ENCODE measurements at regions not wholly inside any gene's neighbourhood (a gene's known extent, or its start where the extent isn't known, plus 50 kb on each side); places are given as distances from the start of the nearest gene placed in this dataset.
"Not testable (repeated sequence)": the region's sequence is repeated elsewhere in the genome, so short reads cannot be mapped to it uniquely, and the experiment has no call there.

DNA sequence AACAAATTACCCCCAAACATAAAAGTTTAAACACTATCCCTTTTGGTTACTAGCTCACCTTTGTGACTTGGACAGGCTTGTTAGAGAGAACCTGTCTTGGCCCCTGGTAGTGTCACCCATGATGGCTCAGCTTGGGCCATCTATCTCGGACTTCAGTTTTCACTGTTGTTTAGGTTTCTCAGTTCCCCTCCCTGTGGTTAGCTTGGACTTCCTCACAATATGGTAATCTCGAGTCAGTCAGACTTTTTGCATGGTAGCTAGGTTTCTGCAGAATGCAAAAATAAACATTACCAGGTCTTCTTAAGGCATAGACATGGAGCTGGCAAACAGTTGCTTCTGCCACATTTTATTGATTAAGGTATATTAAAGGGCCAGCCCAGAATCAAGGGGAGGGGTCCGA, 324.3 kb upstream of the RORB start:
- Mint-ChIP-seq H3K27ac (no peak overlapping the region), H3K27me3 (ENCODE audit: low read depth, poor library complexity) (peaks cover 3% of the 10 kb centered on the region), H3K4me3 (no peak overlapping the region), H3K9me3 (no peaks in the 10 kb centered on the region), H3K36me3 (ENCODE audit: low read depth) (no peaks in the 10 kb centered on the region), H3K4me1 (no peaks in the 10 kb centered on the region)
- no peak for DNase-seq
- TF ChIP-seq, protein P1, sequence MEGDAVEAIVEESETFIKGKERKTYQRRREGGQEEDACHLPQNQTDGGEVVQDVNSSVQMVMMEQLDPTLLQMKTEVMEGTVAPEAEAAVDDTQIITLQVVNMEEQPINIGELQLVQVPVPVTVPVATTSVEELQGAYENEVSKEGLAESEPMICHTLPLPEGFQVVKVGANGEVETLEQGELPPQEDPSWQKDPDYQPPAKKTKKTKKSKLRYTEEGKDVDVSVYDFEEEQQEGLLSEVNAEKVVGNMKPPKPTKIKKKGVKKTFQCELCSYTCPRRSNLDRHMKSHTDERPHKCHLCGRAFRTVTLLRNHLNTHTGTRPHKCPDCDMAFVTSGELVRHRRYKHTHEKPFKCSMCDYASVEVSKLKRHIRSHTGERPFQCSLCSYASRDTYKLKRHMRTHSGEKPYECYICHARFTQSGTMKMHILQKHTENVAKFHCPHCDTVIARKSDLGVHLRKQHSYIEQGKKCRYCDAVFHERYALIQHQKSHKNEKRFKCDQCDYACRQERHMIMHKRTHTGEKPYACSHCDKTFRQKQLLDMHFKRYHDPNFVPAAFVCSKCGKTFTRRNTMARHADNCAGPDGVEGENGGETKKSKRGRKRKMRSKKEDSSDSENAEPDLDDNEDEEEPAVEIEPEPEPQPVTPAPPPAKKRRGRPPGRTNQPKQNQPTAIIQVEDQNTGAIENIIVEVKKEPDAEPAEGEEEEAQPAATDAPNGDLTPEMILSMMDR (IDR thresholded peaks at IDR 0.05), result no peak

DNA sequence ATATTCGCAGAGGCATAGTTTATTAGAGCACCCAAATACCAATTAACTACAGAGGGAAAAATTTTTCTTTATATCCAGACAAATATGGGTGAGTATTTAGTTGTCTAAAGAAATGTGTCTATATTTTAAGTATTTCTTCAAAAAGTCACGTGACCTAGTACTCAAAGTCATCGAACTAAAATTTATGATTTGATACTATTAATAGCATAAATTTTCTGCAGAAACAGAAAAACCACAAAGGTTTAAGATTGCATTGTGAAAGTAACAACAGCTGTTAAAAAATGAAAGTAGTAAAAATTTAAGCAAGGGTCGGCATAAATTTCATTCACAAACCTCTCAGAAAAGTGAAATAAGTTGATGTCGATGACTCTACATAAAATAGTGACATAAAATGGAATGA, 323.9 kb upstream of the RORB start:
- H3K27me3 Mint-ChIP-seq (ENCODE audit: low read depth, poor library complexity), result peaks cover 3% of the 10 kb centered on the region
- no peaks in the 10 kb centered on the region for H3K36me3 Mint-ChIP-seq (ENCODE audit: low read depth)
- H3K9me3 Mint-ChIP-seq, result no peaks in the 10 kb centered on the region
- TF ChIP-seq, protein P1 (IDR thresholded peaks at IDR 0.05), result no peak
- no peak overlapping the region for H3K4me3 Mint-ChIP-seq
- H3K27ac Mint-ChIP-seq, result no peak overlapping the region
- H3K4me1 Mint-ChIP-seq, result no peaks in the 10 kb centered on the region
- no peak for DNase-seq

DNA sequence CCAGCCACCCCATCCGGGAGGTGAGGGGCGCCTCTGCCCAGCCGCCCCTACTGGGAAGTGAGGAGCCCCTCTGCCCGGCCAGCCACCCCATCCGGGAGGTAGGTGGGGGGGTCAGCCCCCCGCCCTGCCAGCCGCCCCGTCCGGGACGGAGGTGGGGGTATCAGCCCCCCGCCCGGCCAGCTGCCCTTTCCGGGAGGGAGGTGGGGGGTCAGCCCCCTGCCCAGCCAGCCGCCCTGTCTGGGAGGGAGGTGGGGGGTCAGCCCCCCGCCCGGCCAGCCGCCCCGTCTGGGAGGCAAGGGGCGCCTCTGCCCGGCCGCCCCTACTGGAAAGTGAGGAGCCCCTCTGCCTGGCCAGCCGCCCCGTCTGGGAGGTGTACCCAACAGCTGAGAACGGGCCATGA, 299.4 kb upstream of the RORB start:
- H3K27me3 Mint-ChIP-seq (ENCODE audit: low read depth, poor library complexity); H3K27ac Mint-ChIP-seq; H3K4me1 Mint-ChIP-seq; H3K36me3 Mint-ChIP-seq (ENCODE audit: low read depth); DNase-seq; H3K4me3 Mint-ChIP-seq: not testable (repeated sequence)
- H3K9me3 Mint-ChIP-seq, result peaks cover 25% of the 10 kb centered on the region

DNA sequence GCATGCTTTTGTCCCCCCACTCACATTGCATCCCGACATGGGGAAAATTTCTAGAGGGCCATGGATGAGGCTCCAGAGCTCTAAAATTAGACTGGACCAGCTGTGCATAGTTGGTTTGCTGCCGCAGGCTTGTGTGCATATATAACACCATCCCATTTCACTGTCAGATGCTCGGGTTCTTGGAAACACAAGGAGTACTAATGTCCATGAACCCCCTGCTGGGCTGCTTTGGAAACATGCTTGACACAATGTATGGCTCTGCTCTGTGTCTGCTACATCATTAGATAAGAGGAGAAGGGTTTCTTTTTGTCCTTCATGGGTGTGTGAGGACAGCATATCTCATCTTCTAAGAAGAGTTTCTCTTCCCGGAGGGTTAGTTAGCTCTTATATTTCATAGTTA, 292.1 kb upstream of the RORB start:
- H3K27ac Mint-ChIP-seq, result no peak overlapping the region
- no peak overlapping the region for H3K4me3 Mint-ChIP-seq
- no peaks in the 10 kb centered on the region for H3K9me3 Mint-ChIP-seq
- H3K27me3 Mint-ChIP-seq (ENCODE audit: low read depth, poor library complexity), result no peaks in the 10 kb centered on the region
- H3K36me3 Mint-ChIP-seq (ENCODE audit: low read depth), result no peaks in the 10 kb centered on the region
- H3K4me1 Mint-ChIP-seq, result no peaks in the 10 kb centered on the region
- TF ChIP-seq, protein P1 (IDR thresholded peaks at IDR 0.05), result no peak
- no peak for DNase-seq

DNA sequence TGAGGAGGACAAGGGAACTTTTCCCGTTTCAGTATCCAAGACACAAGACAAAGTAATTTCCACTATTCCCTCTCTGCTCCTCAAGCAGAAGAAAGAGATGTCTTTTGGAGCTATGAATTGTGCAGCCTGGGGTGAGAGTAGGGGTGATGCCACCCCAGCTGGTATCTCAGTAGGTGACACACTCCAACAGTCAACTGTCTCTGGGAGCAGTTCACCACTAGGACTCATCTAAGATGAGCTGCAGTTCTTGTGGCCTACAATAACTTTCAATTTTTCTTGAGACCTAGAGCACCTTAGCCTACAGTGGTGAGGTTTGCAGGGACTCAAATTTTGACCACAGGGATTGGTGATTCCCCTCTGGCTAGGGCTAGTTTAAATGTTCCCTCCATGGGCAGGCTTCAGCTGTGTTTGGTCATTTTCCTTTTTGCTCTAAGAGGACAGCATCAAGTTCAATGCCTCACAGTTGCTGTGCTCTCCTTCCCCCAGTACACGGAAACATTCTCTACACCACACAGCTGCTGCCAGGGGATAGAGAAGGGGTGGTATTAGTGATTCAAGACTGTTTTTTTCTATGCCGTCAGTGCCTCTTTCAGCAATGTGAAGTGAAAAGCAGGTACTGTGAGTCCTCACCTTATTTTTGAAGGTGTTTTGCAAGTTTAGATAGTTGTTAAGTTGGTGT, 278.6 kb upstream of the RORB start:
- Mint-ChIP-seq H3K4me1 (no peaks in the 10 kb centered on the region), H3K27me3 (ENCODE audit: low read depth, poor library complexity) (peaks cover 8% of the 10 kb centered on the region), H3K27ac (no peak overlapping the region), H3K9me3 (peaks cover 10% of the 10 kb centered on the region), H3K36me3 (ENCODE audit: low read depth) (no peaks in the 10 kb centered on the region), H3K4me3 (no peak overlapping the region)
- TF ChIP-seq, protein P1 (IDR thresholded peaks at IDR 0.05), result no peak
- no peak for DNase-seq

DNA sequence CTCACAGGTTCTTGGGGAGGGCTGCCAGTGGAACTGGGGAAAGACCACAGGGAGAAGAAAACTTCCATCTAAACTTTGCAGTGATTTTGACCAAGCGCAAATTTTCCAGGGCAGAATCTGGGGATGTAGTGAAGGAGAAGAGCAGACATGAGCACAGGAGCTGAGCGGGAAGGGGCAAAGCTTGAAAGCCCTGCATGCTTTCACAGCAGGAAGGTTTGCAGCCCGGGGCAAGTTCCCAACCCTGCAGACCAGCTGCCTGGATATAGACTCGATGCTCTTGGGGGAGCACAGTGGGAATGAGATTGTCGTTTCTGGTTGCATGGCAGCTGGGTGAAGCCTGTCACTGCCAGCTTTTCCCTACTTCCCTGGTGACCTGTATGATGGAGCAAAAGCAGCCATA, 276.8 kb upstream of the RORB start:
- peaks cover 15% of the 10 kb centered on the region for H3K9me3 Mint-ChIP-seq
- H3K36me3 Mint-ChIP-seq (ENCODE audit: low read depth), result no peaks in the 10 kb centered on the region
- peaks cover 8% of the 10 kb centered on the region for H3K27me3 Mint-ChIP-seq (ENCODE audit: low read depth, poor library complexity)
- TF ChIP-seq, protein P1 (IDR thresholded peaks at IDR 0.05), result no peak
- H3K27ac Mint-ChIP-seq, result no peak overlapping the region
- DNase-seq, result no peak
- no peaks in the 10 kb centered on the region for H3K4me1 Mint-ChIP-seq
- H3K4me3 Mint-ChIP-seq, result no peak overlapping the region
